GM23338 (cell line): ENCODE measurements at regions not wholly inside any gene's neighbourhood (a gene's known extent, or its start where the extent isn't known, plus 50 kb on each side); places are given as distances from the start of the nearest gene placed in this dataset.

Experiments used
- ETS1 ChIP-seq: IDR thresholded peaks from 2 replicates; pipeline ENCODE4 v1.6.1; 2016; ENCODE audit warnings: antibody characterized with exemption
- EZH2 ChIP-seq: fragments of 200-600 bp; sonication (generic); IDR thresholded peaks from one replicate; pipeline ENCODE4 v1.8.0; 2017; ENCODE audit warnings: antibody characterized with exemption, mild to moderate bottlenecking, low read depth; ENCODE audit not compliant: unreplicated experiment
- POLR2AphosphoS5 ChIP-seq: IDR thresholded peaks from 2 replicates; pipeline ENCODE4 v1.6.1; 2016; ENCODE audit warnings: antibody characterized with exemption, low read depth
- TF ChIP-seq, protein P1 (sequence below), 2 experiments: fragments of 200-600 bp in 1 of 2; sonication (generic) in 1 of 2; conservative IDR thresholded peaks; 2 replicates each; pipeline versions ENCODE4 v1.5.1 to v1.6.1; 2016 to 2017; ENCODE audit warnings: antibody characterized with exemption in 2 of 2, low read depth in 2 of 2, mild to moderate bottlenecking in 2 of 2, moderate library complexity in 1 of 2

- TF ChIP-seq, protein P1, sequence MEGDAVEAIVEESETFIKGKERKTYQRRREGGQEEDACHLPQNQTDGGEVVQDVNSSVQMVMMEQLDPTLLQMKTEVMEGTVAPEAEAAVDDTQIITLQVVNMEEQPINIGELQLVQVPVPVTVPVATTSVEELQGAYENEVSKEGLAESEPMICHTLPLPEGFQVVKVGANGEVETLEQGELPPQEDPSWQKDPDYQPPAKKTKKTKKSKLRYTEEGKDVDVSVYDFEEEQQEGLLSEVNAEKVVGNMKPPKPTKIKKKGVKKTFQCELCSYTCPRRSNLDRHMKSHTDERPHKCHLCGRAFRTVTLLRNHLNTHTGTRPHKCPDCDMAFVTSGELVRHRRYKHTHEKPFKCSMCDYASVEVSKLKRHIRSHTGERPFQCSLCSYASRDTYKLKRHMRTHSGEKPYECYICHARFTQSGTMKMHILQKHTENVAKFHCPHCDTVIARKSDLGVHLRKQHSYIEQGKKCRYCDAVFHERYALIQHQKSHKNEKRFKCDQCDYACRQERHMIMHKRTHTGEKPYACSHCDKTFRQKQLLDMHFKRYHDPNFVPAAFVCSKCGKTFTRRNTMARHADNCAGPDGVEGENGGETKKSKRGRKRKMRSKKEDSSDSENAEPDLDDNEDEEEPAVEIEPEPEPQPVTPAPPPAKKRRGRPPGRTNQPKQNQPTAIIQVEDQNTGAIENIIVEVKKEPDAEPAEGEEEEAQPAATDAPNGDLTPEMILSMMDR (conservative IDR thresholded peaks at IDR 0.05; ENCODE audit: low read depth in 2 of 2): no peak
- TF ChIP-seq ETS1: no peak
- no peak for TF ChIP-seq EZH2
- TF ChIP-seq POLR2AphosphoS5: no peak
Measured at GRCh38 chr22:22759371-22759770, 115.0 kb downstream of the GGTLC2 start.
